Peyer's patch (tissue), 4 donors: ENCODE measurements at regions not wholly inside any gene's neighbourhood (a gene's known extent, or its start where the extent isn't known, plus 50 kb on each side); places are given as distances from the start of the nearest gene placed in this dataset.

Source experiments
- CTCF ChIP-seq, 6 experiments: fragments of 450-650 bp in 4 of 6; fragments of 200-600 bp in 2 of 6; sonication (generic) in 1 of 6; IDR thresholded peaks; one replicate each; pipeline ENCODE4 v1.5.1; 2017 to 2019; ENCODE audit warnings: antibody characterized with exemption in 6 of 6, mild to moderate bottlenecking in 3 of 6, moderate library complexity in 1 of 6
- POLR2A ChIP-seq, 2 donors: fragments of 450-650 bp; IDR thresholded peaks; one replicate each; pipeline ENCODE4 v1.5.1; 2017; ENCODE audit warnings: antibody characterized with exemption in 2 of 2, mild to moderate bottlenecking in 2 of 2, moderate library complexity in 2 of 2

GRCh38 chr15:62697636-62698035 is 344.9 kb upstream of the TPM1 start:
- TF ChIP-seq POLR2A (IDR thresholded peaks at IDR 0.05) (no peak), CTCF (IDR thresholded peaks at IDR 0.05) (no peak)
